ENCODE measurements at regions not wholly inside any gene's neighbourhood (a gene's known extent, or its start where the extent isn't known, plus 50 kb on each side); places are given as distances from the start of the nearest gene placed in this dataset.

- TF ChIP-seq CTCF (IDR thresholded peaks at IDR 0.05; ENCODE audit: insufficient read depth, low read length), result no peak
- no peak for TF ChIP-seq GABPA (IDR thresholded peaks at IDR 0.05; ENCODE audit: low read depth)
- TF ChIP-seq POLR2AphosphoS5 (IDR thresholded peaks at IDR 0.05; ENCODE audit: low read depth), result no peak
- TF ChIP-seq, protein P1, sequence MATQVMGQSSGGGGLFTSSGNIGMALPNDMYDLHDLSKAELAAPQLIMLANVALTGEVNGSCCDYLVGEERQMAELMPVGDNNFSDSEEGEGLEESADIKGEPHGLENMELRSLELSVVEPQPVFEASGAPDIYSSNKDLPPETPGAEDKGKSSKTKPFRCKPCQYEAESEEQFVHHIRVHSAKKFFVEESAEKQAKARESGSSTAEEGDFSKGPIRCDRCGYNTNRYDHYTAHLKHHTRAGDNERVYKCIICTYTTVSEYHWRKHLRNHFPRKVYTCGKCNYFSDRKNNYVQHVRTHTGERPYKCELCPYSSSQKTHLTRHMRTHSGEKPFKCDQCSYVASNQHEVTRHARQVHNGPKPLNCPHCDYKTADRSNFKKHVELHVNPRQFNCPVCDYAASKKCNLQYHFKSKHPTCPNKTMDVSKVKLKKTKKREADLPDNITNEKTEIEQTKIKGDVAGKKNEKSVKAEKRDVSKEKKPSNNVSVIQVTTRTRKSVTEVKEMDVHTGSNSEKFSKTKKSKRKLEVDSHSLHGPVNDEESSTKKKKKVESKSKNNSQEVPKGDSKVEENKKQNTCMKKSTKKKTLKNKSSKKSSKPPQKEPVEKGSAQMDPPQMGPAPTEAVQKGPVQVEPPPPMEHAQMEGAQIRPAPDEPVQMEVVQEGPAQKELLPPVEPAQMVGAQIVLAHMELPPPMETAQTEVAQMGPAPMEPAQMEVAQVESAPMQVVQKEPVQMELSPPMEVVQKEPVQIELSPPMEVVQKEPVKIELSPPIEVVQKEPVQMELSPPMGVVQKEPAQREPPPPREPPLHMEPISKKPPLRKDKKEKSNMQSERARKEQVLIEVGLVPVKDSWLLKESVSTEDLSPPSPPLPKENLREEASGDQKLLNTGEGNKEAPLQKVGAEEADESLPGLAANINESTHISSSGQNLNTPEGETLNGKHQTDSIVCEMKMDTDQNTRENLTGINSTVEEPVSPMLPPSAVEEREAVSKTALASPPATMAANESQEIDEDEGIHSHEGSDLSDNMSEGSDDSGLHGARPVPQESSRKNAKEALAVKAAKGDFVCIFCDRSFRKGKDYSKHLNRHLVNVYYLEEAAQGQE (IDR thresholded peaks at IDR 0.05; ENCODE audit: insufficient replicate concordance, low read depth), result no peak
- no peak for TF ChIP-seq SPI1 (IDR thresholded peaks at IDR 0.05; ENCODE audit: borderline replicate concordance, low read depth)
Observed at GRCh38 chr2:45119855-45120254, 110.6 kb upstream of the SIX2 start.
